ENCODE measurements at regions not wholly inside any gene's neighbourhood (a gene's known extent, or its start where the extent isn't known, plus 50 kb on each side); places are given as distances from the start of the nearest gene placed in this dataset.
"Not testable (repeated sequence)": the region's sequence is repeated elsewhere in the genome, so short reads cannot be mapped to it uniquely, and the experiment has no call there.

GRCh38 chr19:28435551-28436271 lies 777.2 kb downstream of the UQCRFS1 start:
- no peak for DNase-seq (ENCODE audit: extremely low spot score)
- ChIA-PET POLR2A (no interaction called here), CTCF (no interaction called here)
- TF ChIP-seq FOXK2 (IDR thresholded peaks at IDR 0.05) (no peak), CTBP1 (IDR thresholded peaks at IDR 0.05; ENCODE audit: borderline replicate concordance) (no peak), PKNOX1 (IDR thresholded peaks at IDR 0.05) (no peak), BHLHE40 (IDR thresholded peaks at IDR 0.05; ENCODE audit: borderline replicate concordance) (no peak)

GRCh38 chr19:28434794-28435193 lies 778.2 kb downstream of the UQCRFS1 start:
- POLR2A ChIA-PET; DNase-seq (ENCODE audit: extremely low spot score); CTCF ChIA-PET: not testable (repeated sequence)

GRCh38 chr19:28434365-28434764 lies 778.6 kb downstream of the UQCRFS1 start:
- CTCF ChIA-PET; POLR2A ChIA-PET; DNase-seq (ENCODE audit: extremely low spot score): not testable (repeated sequence)

- DNase-seq (ENCODE audit: extremely low spot score); CTCF ChIA-PET; POLR2A ChIA-PET: not testable (repeated sequence)
Observed at GRCh38 chr19:28433166-28433565, 779.8 kb downstream of the UQCRFS1 start.

- ChIA-PET CTCF (no interaction called here), POLR2A (no interaction called here)
- no peak for TF ChIP-seq ZNF384 (IDR thresholded peaks at IDR 0.05)
- no peak for TF ChIP-seq TARDBP (IDR thresholded peaks at IDR 0.05)
- no peak for TF ChIP-seq ELF4 (IDR thresholded peaks at IDR 0.05)
- no peak for TF ChIP-seq FOXA1 (IDR thresholded peaks at IDR 0.05)
- DNase-seq (ENCODE audit: extremely low spot score): no peak
Observed at GRCh38 chr19:28430214-28430613, 782.7 kb downstream of the UQCRFS1 start.

- no peak for DNase-seq (ENCODE audit: extremely low spot score)
- TF ChIP-seq LEF1 (IDR thresholded peaks at IDR 0.05; ENCODE audit: borderline replicate concordance) (no peak), ARNT (IDR thresholded peaks at IDR 0.05) (no peak), NFRKB (IDR thresholded peaks at IDR 0.05) (no peak), ELF4 (IDR thresholded peaks at IDR 0.05) (no peak), CTBP1 (IDR thresholded peaks at IDR 0.05; ENCODE audit: borderline replicate concordance) (no peak), SP1 (IDR thresholded peaks at IDR 0.05) (no peak), ZNF384 (IDR thresholded peaks at IDR 0.05) (no peak), HDGF (IDR thresholded peaks at IDR 0.05; ENCODE audit: borderline replicate concordance) (no peak), FOXK2 (IDR thresholded peaks at IDR 0.05) (no peak), L3MBTL2 (conservative IDR thresholded peaks at IDR 0.05) (no peak), PKNOX1 (IDR thresholded peaks at IDR 0.05) (no peak), BHLHE40 (IDR thresholded peaks at IDR 0.05; ENCODE audit: borderline replicate concordance) (no peak), SUZ12 (IDR thresholded peaks at IDR 0.05) (no peak), FOXM1 (IDR thresholded peaks at IDR 0.05; ENCODE audit: borderline replicate concordance) (no peak)
- ChIA-PET POLR2A (no interaction called here), CTCF (no interaction called here)
Observed at GRCh38 chr19:28429356-28429755, 783.6 kb downstream of the UQCRFS1 start.

GRCh38 chr19:28428663-28429348 lies 784.1 kb downstream of the UQCRFS1 start:
- TF ChIP-seq FOXM1 (IDR thresholded peaks at IDR 0.05; ENCODE audit: borderline replicate concordance) (no peak), LEF1 (IDR thresholded peaks at IDR 0.05; ENCODE audit: borderline replicate concordance) (no peak), SP1 (IDR thresholded peaks at IDR 0.05) (no peak), NFRKB (IDR thresholded peaks at IDR 0.05) (no peak), ARNT (IDR thresholded peaks at IDR 0.05) (no peak), TARDBP (IDR thresholded peaks at IDR 0.05) (no peak), FOXA1 (IDR thresholded peaks at IDR 0.05) (no peak), HDGF (IDR thresholded peaks at IDR 0.05; ENCODE audit: borderline replicate concordance) (no peak), BHLHE40 (IDR thresholded peaks at IDR 0.05; ENCODE audit: borderline replicate concordance) (no peak), SUZ12 (IDR thresholded peaks at IDR 0.05) (no peak), ELF4 (IDR thresholded peaks at IDR 0.05) (no peak), FOXK2 (IDR thresholded peaks at IDR 0.05) (no peak), CTBP1 (IDR thresholded peaks at IDR 0.05; ENCODE audit: borderline replicate concordance) (no peak), L3MBTL2 (conservative IDR thresholded peaks at IDR 0.05) (no peak), ZNF384 (IDR thresholded peaks at IDR 0.05) (no peak), PKNOX1 (IDR thresholded peaks at IDR 0.05) (no peak)
- CTCF ChIA-PET: no interaction called here
- POLR2A ChIA-PET: no interaction called here
- no peak for DNase-seq (ENCODE audit: extremely low spot score)
